Brain microvascular endothelial cell (primary cell): ENCODE measurements at regions not wholly inside any gene's neighbourhood (a gene's known extent, or its start where the extent isn't known, plus 50 kb on each side); places are given as distances from the start of the nearest gene placed in this dataset.

Experiments used
- DNase-seq: peaks from one replicate; pipeline ENCODE4 v3.0.0-alpha.2; 2020
- H3K27ac ChIP-seq: fragments of 250-450 bp; sonication (Bioruptor Pico); 2 replicates; pipeline ENCODE4 v1.5.1; 2020; ENCODE audit warnings: mild to moderate bottlenecking, moderate library complexity
- H3K27me3 ChIP-seq: fragments of 250-450 bp; sonication (Bioruptor Pico); replicated peaks from 2 replicates; pipeline ENCODE4 v1.5.1; 2020; ENCODE audit warnings: mild to moderate bottlenecking
- H3K36me3 ChIP-seq: fragments of 250-450 bp; sonication (Bioruptor Pico); replicated peaks from 2 replicates; pipeline ENCODE4 v1.5.1; 2020; ENCODE audit warnings: mild to moderate bottlenecking
- H3K4me3 ChIP-seq: 2 replicates; pipeline ENCODE4 v1.5.1; 2011; ENCODE audit warnings: low read depth, mild to moderate bottlenecking, control low read depth, low read length, moderate library complexity
- in situ Hi-C: cut with HindIII; loops from 2 replicates; pipeline ENCODE4 v1.10.0; 2017; ENCODE audit warnings: low sequenced_read_pairs, low pct_ligation_motif_present
- TF ChIP-seq, protein P1 (sequence below): IDR thresholded peaks from 2 replicates; pipeline ENCODE4 v1.5.1; 2011; ENCODE audit warnings: low read depth, mild to moderate bottlenecking, moderate library complexity, low read length, control low read depth, inconsistent platforms; ENCODE audit errors: missing control alignments

DNA sequence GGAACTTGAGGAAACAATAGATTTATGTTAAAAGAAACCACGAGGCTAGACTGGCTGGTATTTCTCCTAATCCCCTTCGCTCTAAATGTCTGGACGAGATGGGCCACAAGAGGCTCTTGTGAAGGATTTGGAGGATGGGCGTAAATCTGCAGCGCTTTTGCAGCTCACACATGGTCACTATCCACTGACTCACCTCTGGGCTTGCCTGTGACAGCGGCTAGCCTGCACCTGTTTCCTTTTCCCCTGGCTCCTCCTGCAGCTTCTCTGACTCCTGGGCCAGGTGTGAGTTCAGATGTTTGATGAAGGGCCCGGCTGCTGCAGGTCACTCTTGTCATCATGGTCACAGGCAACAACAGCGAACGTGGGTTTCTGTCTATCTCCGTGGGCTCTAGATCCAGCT lies 629.4 kb downstream of the CBLN4 start:
- in situ Hi-C loops = no loop called here
- H3K4me3 ChIP-seq = no peak overlapping the region
- no peak for DNase-seq
- TF ChIP-seq, protein P1, sequence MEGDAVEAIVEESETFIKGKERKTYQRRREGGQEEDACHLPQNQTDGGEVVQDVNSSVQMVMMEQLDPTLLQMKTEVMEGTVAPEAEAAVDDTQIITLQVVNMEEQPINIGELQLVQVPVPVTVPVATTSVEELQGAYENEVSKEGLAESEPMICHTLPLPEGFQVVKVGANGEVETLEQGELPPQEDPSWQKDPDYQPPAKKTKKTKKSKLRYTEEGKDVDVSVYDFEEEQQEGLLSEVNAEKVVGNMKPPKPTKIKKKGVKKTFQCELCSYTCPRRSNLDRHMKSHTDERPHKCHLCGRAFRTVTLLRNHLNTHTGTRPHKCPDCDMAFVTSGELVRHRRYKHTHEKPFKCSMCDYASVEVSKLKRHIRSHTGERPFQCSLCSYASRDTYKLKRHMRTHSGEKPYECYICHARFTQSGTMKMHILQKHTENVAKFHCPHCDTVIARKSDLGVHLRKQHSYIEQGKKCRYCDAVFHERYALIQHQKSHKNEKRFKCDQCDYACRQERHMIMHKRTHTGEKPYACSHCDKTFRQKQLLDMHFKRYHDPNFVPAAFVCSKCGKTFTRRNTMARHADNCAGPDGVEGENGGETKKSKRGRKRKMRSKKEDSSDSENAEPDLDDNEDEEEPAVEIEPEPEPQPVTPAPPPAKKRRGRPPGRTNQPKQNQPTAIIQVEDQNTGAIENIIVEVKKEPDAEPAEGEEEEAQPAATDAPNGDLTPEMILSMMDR = no peak
- no peak overlapping the region for H3K27ac ChIP-seq
- no peaks in the 10 kb centered on the region for H3K27me3 ChIP-seq
- H3K36me3 ChIP-seq = no peaks in the 10 kb centered on the region

DNA sequence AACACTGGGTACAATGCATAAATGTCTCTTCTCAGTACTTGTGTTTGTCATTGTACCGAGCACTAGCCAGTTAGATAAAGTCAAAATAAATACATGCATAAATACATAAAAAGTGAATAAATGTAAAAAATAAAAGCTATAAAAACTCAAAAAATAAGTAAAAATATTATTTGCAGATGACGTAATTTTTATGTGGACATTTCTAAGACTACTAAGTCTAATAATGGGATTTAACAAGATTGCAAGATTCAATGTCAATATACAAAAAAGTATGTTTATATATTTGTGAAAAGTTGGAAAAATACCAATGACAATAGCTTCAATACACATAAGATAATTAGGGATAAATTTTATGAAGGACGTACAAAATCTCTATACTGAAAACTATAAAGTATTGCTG lies 639.6 kb downstream of the CBLN4 start:
- Histone ChIP-seq H3K27me3 (no peaks in the 10 kb centered on the region), H3K36me3 (no peaks in the 10 kb centered on the region), H3K27ac (no peak overlapping the region), H3K4me3 (no peak overlapping the region)
- no peak for DNase-seq
- in situ Hi-C loops = no loop called here
- TF ChIP-seq, protein P1 = no peak

DNA sequence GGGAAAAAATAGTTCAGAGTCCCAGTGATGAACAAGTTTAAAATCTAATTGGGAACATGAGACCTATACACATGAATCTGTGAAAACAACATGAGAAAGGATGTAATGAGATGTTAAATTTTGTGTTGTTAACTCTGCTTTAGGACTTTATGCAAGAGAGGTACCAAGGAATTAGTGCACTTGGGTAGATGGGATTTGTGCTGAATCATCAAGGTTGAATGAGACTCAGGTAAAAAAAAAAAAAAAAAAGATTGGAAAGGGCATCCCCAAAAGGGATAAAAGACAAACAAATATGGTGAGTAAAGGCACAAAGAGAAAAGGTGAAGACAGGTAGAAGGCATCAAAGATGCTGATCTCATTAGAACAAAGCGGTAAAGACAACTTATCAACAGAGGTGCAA lies 644.4 kb downstream of the CBLN4 start:
- Histone ChIP-seq H3K27me3 (no peaks in the 10 kb centered on the region), H3K4me3 (no peak overlapping the region), H3K27ac (no peak overlapping the region), H3K36me3 (no peaks in the 10 kb centered on the region)
- DNase-seq = no peak
- TF ChIP-seq, protein P1 = no peak
- in situ Hi-C loops = no loop called here

DNA sequence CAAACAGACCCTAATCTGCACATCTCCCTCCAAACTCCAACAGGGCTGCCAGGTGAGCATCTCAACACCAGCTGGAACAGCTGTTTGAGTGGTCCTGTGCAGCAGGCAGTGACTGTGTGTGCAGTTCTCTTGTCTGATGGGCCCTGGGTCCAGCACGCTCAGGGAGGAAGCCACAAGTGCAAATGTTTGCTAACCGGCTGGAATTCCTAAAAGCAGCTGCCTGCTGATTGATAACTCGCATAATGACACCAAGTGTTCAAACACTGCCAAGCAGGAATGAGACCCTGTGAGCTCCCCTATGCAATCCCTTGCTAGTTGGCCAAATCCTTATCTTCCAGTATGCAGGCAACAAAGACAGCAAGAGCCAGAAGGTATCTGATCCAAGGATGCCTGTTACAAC lies 650.6 kb downstream of the CBLN4 start:
- TF ChIP-seq, protein P1 = no peak
- Histone ChIP-seq H3K27me3 (no peaks in the 10 kb centered on the region), H3K27ac (no peak overlapping the region), H3K36me3 (no peaks in the 10 kb centered on the region), H3K4me3 (no peak overlapping the region)
- in situ Hi-C loops = no loop called here
- DNase-seq = no peak

DNA sequence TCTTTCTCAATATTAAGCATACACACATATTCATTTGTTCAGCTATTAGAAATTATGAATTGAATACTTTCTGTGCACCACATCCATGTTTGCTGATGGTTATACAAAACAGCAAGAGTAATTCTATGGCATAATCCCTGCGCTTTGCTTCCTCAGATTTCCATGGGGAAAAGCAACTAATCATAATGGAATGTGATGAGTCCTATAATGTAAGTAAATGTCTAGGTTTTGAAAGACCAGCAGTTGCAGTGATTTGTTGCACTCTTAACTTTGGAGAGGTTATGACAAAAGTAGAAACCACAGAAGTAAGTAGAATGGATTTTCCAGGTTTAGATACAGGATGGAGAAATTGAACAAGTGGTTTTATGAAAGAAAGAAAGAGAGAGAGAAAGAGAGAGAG lies 652.1 kb downstream of the CBLN4 start:
- in situ Hi-C loops = no loop called here

DNA sequence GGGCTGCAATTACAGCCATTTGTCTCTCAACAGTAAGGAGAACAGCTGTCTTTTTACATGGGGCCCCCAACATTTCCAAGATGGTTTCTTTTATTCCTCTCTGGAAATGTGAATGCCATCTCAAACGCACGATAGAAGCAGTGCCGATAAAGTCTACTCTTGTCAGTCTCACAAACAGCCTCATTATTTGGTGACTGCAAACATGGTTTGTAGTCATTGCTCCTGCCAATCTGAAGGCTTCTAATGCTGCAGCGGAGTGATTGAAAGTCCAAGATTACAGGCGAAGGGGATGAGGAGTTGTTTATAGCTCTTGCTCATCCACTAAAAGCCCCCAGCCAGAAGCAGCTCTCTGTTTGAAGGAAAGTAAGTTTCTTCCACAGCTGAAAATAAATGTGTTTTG lies 657.1 kb downstream of the CBLN4 start:
- DNase-seq = no peak
- in situ Hi-C loops = no loop called here
- TF ChIP-seq, protein P1 = no peak
- Histone ChIP-seq H3K27ac (no peak overlapping the region), H3K36me3 (no peaks in the 10 kb centered on the region), H3K27me3 (no peaks in the 10 kb centered on the region), H3K4me3 (no peak overlapping the region)

More for the DNA sequence above, 652.1 kb downstream of the CBLN4 start:
- Histone ChIP-seq H3K27me3 (no peaks in the 10 kb centered on the region), H3K4me3 (no peak overlapping the region), H3K36me3 (no peaks in the 10 kb centered on the region), H3K27ac (no peak overlapping the region)
- TF ChIP-seq, protein P1 = no peak
- DNase-seq = no peak
